OCI-LY7 (cell line): ENCODE measurements at regions not wholly inside any gene's neighbourhood (a gene's known extent, or its start where the extent isn't known, plus 50 kb on each side); places are given as distances from the start of the nearest gene placed in this dataset.

Source experiments
- BruUV-seq: library from RNA; stranded (reverse); fragments of 400-500 nt; replicated peaks from 2 replicates; lab custom pipeline; 2021; lab: Mats Ljungman, UMichigan
- CTCF ChIA-PET: fragments of 300-600 bp; sonication (Branson Sonifier 250); formaldehyde crosslinking; loops from one replicate; lab custom pipeline; 2022; ENCODE audit warnings: antibody characterized with exemption; ENCODE audit not compliant: unreplicated experiment; lab: Charles Lee
- POLR2A ChIA-PET: fragments of 300-600 bp; sonication (Branson Sonifier 250); formaldehyde crosslinking; loops from one replicate; lab custom pipeline; 2022; ENCODE audit warnings: antibody characterized with exemption; lab: Charles Lee
- DNase-seq: peaks from one replicate; pipeline ENCODE4 v3.0.0-alpha.2; 2015; ENCODE audit warnings: low spot score
- H2AFZ ChIP-seq: fragments of 200-600 bp; sonication (generic), shearing (Covaris generic); 2 replicates; pipeline ENCODE4 v1.6.1; 2014; ENCODE audit warnings: mild to moderate bottlenecking, antibody characterized with exemption, low read length, moderate library complexity
- H3K27ac ChIP-seq: fragments of 200-600 bp; sonication (generic); 2 replicates; pipeline ENCODE4 v1.5.1; 2014; ENCODE audit warnings: mixed run types, low read depth, mild to moderate bottlenecking, moderate library complexity, low read length, inconsistent platforms; ENCODE audit not compliant: poor library complexity, severe bottlenecking
- H3K36me3 ChIP-seq: fragments of 200-600 bp; sonication (generic); 2 replicates; pipeline ENCODE4 v1.6.1; 2014; ENCODE audit warnings: mild to moderate bottlenecking, antibody characterized with exemption, low read length, moderate library complexity, mixed read lengths; ENCODE audit not compliant: insufficient read depth
- H3K4me1 ChIP-seq: fragments of 200-600 bp; sonication (generic); 2 replicates; pipeline ENCODE4 v1.5.1; 2014; ENCODE audit warnings: mild to moderate bottlenecking, low read length; ENCODE audit not compliant: insufficient read depth, poor library complexity, severe bottlenecking
- H3K4me2 ChIP-seq: fragments of 200-600 bp; sonication (generic); 2 replicates; pipeline ENCODE4 v1.6.1; 2014; ENCODE audit warnings: mild to moderate bottlenecking, low read length
- H3K4me3 ChIP-seq: fragments of 200-600 bp; sonication (generic); 2 replicates; pipeline ENCODE4 v1.5.1; 2014; ENCODE audit warnings: mild to moderate bottlenecking, low read depth, low read length; ENCODE audit not compliant: poor library complexity, severe bottlenecking
- H3K79me2 ChIP-seq: fragments of 200-600 bp; sonication (generic); 2 replicates; pipeline ENCODE4 v1.6.1; 2016; ENCODE audit warnings: low read depth, mild to moderate bottlenecking, low read length, moderate library complexity, mixed read lengths; ENCODE audit not compliant: insufficient read depth
- H3K9me2 ChIP-seq: fragments of 200-600 bp; sonication (generic); 2 replicates; pipeline ENCODE4 v1.6.1; 2016; ENCODE audit warnings: mild to moderate bottlenecking, low read length, mixed read lengths; ENCODE audit not compliant: insufficient read depth
- H3K9me3 ChIP-seq: fragments of 200-600 bp; sonication (generic); 2 replicates; pipeline ENCODE4 v1.6.1; 2014; ENCODE audit warnings: mild to moderate bottlenecking, mixed run types, low read length, mixed read lengths
- H4K20me1 ChIP-seq: fragments of 200-600 bp; sonication (generic); 2 replicates; pipeline ENCODE4 v1.6.1; 2014; ENCODE audit warnings: mild to moderate bottlenecking, antibody characterized with exemption, low read length, moderate library complexity, mixed read lengths; ENCODE audit not compliant: insufficient read depth
- EZH2phosphoT487 ChIP-seq: fragments of 200-600 bp; sonication (generic); IDR thresholded peaks from 2 replicates; pipeline ENCODE4 v1.6.1; 2018; ENCODE audit warnings: low read depth, borderline replicate concordance, mild to moderate bottlenecking, mixed run types, antibody characterized with exemption, low read length, moderate library complexity, mixed read lengths
- intact Hi-C: fragments of 100-400 bp; cut with micrococcal nuclease; formaldehyde crosslinking; loops from one replicate; pipeline ENCODE4 v1.10.0; 2022; ENCODE audit not compliant: unreplicated experiment
- TF ChIP-seq, protein P1 (sequence below): fragments of 200-600 bp; sonication (generic); conservative IDR thresholded peaks from 2 replicates; pipeline ENCODE4 v1.5.1; 2014; ENCODE audit warnings: mild to moderate bottlenecking, antibody characterized with exemption, low read length, moderate library complexity, mixed read lengths

DNA sequence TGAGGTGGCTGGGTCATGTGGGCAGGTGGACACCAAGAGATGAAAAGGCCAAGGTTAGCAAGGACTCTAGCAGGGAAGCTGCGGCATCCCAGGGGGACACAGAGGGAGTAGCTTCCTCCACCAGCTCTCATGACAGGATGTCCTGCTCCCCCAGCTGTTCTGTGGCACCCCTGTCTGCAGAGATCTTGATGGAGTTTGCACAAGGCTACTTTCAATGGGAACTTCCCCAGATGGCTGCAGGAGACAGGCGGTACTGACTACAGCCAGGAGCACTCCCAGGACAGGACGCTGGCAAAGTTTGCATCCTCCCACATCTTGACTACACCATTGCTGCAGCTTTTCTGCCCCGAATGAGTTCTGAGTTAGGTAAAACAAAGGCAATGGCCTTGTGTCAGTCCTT, 312.8 kb downstream of the TLE4 start:
- Histone ChIP-seq H3K4me2 (no peak overlapping the region), H4K20me1 (no peaks in the 10 kb centered on the region), H3K9me3 (no peaks in the 10 kb centered on the region), H3K36me3 (no peaks in the 10 kb centered on the region), H3K79me2 (no peaks in the 10 kb centered on the region), H3K9me2 (no peaks in the 10 kb centered on the region), H3K4me1 (peaks cover 4% of the 10 kb centered on the region), H3K4me3 (no peak overlapping the region), H3K27ac (no peak overlapping the region), H2AFZ (no peak overlapping the region)
- no TSS peak for BruUV-seq
- ChIA-PET CTCF (no interaction called here), POLR2A (no interaction called here)
- no peak for TF ChIP-seq EZH2phosphoT487
- TF ChIP-seq, protein P1, sequence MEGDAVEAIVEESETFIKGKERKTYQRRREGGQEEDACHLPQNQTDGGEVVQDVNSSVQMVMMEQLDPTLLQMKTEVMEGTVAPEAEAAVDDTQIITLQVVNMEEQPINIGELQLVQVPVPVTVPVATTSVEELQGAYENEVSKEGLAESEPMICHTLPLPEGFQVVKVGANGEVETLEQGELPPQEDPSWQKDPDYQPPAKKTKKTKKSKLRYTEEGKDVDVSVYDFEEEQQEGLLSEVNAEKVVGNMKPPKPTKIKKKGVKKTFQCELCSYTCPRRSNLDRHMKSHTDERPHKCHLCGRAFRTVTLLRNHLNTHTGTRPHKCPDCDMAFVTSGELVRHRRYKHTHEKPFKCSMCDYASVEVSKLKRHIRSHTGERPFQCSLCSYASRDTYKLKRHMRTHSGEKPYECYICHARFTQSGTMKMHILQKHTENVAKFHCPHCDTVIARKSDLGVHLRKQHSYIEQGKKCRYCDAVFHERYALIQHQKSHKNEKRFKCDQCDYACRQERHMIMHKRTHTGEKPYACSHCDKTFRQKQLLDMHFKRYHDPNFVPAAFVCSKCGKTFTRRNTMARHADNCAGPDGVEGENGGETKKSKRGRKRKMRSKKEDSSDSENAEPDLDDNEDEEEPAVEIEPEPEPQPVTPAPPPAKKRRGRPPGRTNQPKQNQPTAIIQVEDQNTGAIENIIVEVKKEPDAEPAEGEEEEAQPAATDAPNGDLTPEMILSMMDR = no peak
- intact Hi-C loops = no loop called here
- no peak for DNase-seq

DNA sequence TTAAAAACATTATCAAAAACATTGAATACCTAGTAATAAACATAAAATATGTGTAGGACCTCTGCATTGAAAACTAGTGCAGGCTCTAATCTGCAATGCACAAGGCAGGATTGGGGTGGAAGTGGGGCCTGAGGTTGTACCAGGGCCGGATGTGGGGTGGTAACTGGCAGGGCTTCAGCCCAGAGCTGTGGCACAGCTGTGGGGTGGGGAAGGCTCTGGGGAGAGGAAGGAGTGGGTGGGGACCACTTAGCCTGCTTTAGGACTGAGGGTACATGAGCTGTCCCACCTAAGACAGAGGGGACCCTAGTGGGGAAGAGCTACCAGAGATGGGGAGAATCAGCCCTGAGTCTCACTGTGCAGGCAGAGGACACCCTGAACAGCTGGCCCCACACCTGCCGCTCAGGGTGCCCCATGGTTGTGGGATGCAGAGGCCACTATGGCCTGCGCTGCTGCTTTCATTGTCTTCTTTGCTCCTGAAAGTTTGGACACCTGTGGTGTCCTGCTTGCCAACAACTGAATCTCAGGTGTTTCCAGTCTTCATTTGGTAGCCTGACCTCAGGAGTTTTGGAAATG, 311.4 kb downstream of the TLE4 start:
- POLR2A ChIA-PET = no interaction called here
- Histone ChIP-seq H3K4me1 (peaks cover 9% of the 10 kb centered on the region), H2AFZ (no peak overlapping the region), H3K27ac (no peak overlapping the region), H3K36me3 (no peaks in the 10 kb centered on the region), H3K9me2 (no peaks in the 10 kb centered on the region), H3K4me2 (no peak overlapping the region), H3K9me3 (no peaks in the 10 kb centered on the region), H3K79me2 (no peaks in the 10 kb centered on the region), H4K20me1 (no peaks in the 10 kb centered on the region), H3K4me3 (no peak overlapping the region)
- DNase-seq = peak; percentile 11
- BruUV-seq = no TSS peak
- TF ChIP-seq, protein P1 = no peak
- no peak for TF ChIP-seq EZH2phosphoT487
- CTCF ChIA-PET = no interaction called here
- intact Hi-C loops = no loop called here

- DNase-seq = no peak
- Histone ChIP-seq H3K4me3 (peak overlapping the region; percentile 3), H4K20me1 (no peaks in the 10 kb centered on the region), H3K4me2 (peak overlapping the region; percentile 18), H3K79me2 (no peaks in the 10 kb centered on the region), H3K36me3 (no peaks in the 10 kb centered on the region), H3K4me1 (peaks cover 12% of the 10 kb centered on the region), H3K9me2 (no peaks in the 10 kb centered on the region), H3K9me3 (no peaks in the 10 kb centered on the region), H3K27ac (no peak overlapping the region), H2AFZ (peak overlapping the region; percentile 60; the same call in 1 of the 2 replicates)
- intact Hi-C loops = no loop called here
- TF ChIP-seq EZH2phosphoT487 = no peak
- TF ChIP-seq, protein P1 = no peak
- BruUV-seq = no TSS peak
- ChIA-PET CTCF (no interaction called here), POLR2A (no interaction called here)
Measured at GRCh38 chr9:79880626-79881025, 308.9 kb downstream of the TLE4 start.
